Lower lobe of right lung (tissue), 2 donors: ENCODE measurements at regions not wholly inside any gene's neighbourhood (a gene's known extent, or its start where the extent isn't known, plus 50 kb on each side); places are given as distances from the start of the nearest gene placed in this dataset.
"Not testable (repeated sequence)": the region's sequence is repeated elsewhere in the genome, so short reads cannot be mapped to it uniquely, and the experiment has no call there.

ENCODE experiments used
- ATAC-seq, 2 donors: fragments of 200-7000 bp; cut with Tn5 transposase; one replicate each; pipeline ENCODE4 v1.9.1; 2020 to 2022; ENCODE audit warnings: mild to moderate bottlenecking in 2 of 2, moderate library complexity in 2 of 2
- DNase-seq: peaks from one replicate; pipeline ENCODE4 v3.0.0-alpha.2; 2020
- H3K27ac ChIP-seq: fragments of 200-600 bp; one replicate; pipeline ENCODE4 v1.8.0; 2022
- H3K27me3 ChIP-seq: fragments of 200-600 bp; one replicate; pipeline ENCODE4 v1.8.0; 2022; ENCODE audit warnings: low read depth
- H3K36me3 ChIP-seq: fragments of 200-600 bp; one replicate; pipeline ENCODE4 v1.8.0; 2022; ENCODE audit warnings: mild to moderate bottlenecking
- H3K4me1 ChIP-seq: fragments of 200-600 bp; one replicate; pipeline ENCODE4 v1.8.0; 2022
- H3K4me3 ChIP-seq: fragments of 200-600 bp; one replicate; pipeline ENCODE4 v1.8.0; 2022; ENCODE audit warnings: mild to moderate bottlenecking
- H3K9me3 ChIP-seq: fragments of 200-600 bp; one replicate; pipeline ENCODE4 v1.8.0; 2022
- intact Hi-C: fragments of 100-400 bp; cut with DNase I; formaldehyde crosslinking; loops from one replicate; pipeline ENCODE4 v1.11.0; 2022
- TF ChIP-seq, protein P1 (sequence below): fragments of 200-600 bp; IDR thresholded peaks from one replicate; pipeline ENCODE4 v1.8.0; 2022; ENCODE audit warnings: antibody characterized with exemption, mild to moderate bottlenecking
- donor health status: DM: no; HTN: yes; CAD: no; lungs with severe emphysema.

DNA sequence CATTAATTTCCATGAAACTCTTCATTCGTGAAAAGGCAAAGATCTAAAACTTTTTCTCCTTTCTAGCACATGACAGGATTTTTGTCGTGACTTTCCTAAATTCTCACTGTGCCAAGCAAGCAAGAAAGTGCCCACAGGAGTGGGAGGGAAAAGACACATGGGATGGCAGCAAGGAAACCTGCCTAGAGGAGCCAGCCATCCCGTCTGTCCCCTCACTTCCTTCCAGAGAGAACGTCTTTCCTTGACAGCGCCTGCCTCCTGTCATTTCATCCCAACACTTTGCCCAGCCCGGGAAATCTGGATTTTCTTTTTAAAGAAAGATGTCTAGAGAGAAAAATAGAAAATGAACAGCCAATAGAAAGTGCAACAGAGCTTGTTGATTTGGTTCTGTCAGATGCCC is 200.6 kb upstream of the PTBP2 start:
- TF ChIP-seq, protein P1, sequence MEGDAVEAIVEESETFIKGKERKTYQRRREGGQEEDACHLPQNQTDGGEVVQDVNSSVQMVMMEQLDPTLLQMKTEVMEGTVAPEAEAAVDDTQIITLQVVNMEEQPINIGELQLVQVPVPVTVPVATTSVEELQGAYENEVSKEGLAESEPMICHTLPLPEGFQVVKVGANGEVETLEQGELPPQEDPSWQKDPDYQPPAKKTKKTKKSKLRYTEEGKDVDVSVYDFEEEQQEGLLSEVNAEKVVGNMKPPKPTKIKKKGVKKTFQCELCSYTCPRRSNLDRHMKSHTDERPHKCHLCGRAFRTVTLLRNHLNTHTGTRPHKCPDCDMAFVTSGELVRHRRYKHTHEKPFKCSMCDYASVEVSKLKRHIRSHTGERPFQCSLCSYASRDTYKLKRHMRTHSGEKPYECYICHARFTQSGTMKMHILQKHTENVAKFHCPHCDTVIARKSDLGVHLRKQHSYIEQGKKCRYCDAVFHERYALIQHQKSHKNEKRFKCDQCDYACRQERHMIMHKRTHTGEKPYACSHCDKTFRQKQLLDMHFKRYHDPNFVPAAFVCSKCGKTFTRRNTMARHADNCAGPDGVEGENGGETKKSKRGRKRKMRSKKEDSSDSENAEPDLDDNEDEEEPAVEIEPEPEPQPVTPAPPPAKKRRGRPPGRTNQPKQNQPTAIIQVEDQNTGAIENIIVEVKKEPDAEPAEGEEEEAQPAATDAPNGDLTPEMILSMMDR = no peak
- ATAC-seq = no peak
- no peak for DNase-seq
- no peaks in the 10 kb centered on the region for H3K27me3 ChIP-seq
- H3K27ac ChIP-seq = no peak overlapping the region
- intact Hi-C loops = no loop called here
- H3K4me1 ChIP-seq = no peaks in the 10 kb centered on the region
- no peaks in the 10 kb centered on the region for H3K9me3 ChIP-seq
- H3K36me3 ChIP-seq = no peaks in the 10 kb centered on the region
- H3K4me3 ChIP-seq = no peak overlapping the region

DNA sequence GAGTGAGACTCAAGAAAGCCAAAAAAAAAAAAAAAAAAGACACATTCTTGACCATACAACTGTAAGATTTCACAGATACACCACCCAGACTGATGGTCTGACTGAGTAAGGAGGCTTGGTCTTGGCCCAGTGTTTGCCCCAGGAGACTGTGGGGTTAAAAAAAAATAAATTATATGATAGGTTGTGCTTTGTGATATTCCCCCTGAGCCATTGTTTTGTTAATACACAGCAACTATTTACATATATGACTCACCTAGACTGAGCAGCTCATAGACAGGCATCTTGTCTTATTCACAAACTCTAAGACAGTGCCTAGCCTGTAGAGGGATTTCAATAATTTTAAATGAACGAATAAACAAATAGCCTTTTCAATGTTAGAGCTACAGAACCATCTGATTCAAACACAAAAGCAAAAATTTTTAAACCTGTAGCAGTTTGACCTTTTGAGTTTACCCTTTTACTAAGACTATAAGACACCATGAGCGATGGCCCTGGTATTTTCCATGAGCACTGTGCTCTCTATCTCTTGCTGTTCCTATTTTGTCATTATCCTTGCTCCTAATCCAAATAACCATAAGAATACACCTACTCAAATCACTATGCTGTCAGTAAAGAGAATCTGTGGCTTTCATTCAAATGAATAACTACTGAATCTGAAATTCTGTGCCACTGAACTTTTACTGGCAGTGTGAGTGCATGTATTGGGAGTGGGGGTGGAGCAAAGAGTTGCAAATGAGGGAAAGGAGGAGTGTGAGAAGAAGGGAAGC is 199.4 kb upstream of the PTBP2 start:
- intact Hi-C loops = no loop called here
- DNase-seq (no peak), ATAC-seq (no peak)
- no peaks in the 10 kb centered on the region for H3K36me3 ChIP-seq
- H3K4me3 ChIP-seq = no peak overlapping the region
- TF ChIP-seq, protein P1 = no peak
- no peaks in the 10 kb centered on the region for H3K27me3 ChIP-seq
- no peaks in the 10 kb centered on the region for H3K4me1 ChIP-seq
- H3K9me3 ChIP-seq = no peaks in the 10 kb centered on the region
- no peak overlapping the region for H3K27ac ChIP-seq

GRCh38 chr1:96522927-96523326 is 198.7 kb upstream of the PTBP2 start:
- Histone ChIP-seq H3K27ac (no peak overlapping the region), H3K27me3 (no peaks in the 10 kb centered on the region), H3K4me3 (no peak overlapping the region), H3K36me3 (no peaks in the 10 kb centered on the region), H3K9me3 (peaks cover under 1% of the 10 kb centered on the region), H3K4me1 (no peaks in the 10 kb centered on the region)
- intact Hi-C loops = no loop called here
- ATAC-seq (no peak), DNase-seq (no peak)
- TF ChIP-seq, protein P1 = no peak

GRCh38 chr1:96524100-96524499 is 197.5 kb upstream of the PTBP2 start:
- TF ChIP-seq, protein P1 = no peak
- H3K4me1 ChIP-seq = no peaks in the 10 kb centered on the region
- ATAC-seq (no peak), DNase-seq (no peak)
- no peak overlapping the region for H3K27ac ChIP-seq
- H3K27me3 ChIP-seq = no peaks in the 10 kb centered on the region
- intact Hi-C loops = no loop called here
- no peaks in the 10 kb centered on the region for H3K36me3 ChIP-seq
- no peak overlapping the region for H3K4me3 ChIP-seq
- peaks cover 13% of the 10 kb centered on the region for H3K9me3 ChIP-seq

GRCh38 chr1:96525657-96526557 is 195.7 kb upstream of the PTBP2 start:
- H3K4me3 ChIP-seq = no peak overlapping the region
- TF ChIP-seq, protein P1 = no peak
- peaks cover 17% of the 10 kb centered on the region for H3K9me3 ChIP-seq
- ATAC-seq (no peak), DNase-seq (no peak)
- no peak overlapping the region for H3K27ac ChIP-seq
- H3K27me3 ChIP-seq = no peaks in the 10 kb centered on the region
- no peaks in the 10 kb centered on the region for H3K36me3 ChIP-seq
- H3K4me1 ChIP-seq = no peaks in the 10 kb centered on the region
- intact Hi-C loops = no loop called here

DNA sequence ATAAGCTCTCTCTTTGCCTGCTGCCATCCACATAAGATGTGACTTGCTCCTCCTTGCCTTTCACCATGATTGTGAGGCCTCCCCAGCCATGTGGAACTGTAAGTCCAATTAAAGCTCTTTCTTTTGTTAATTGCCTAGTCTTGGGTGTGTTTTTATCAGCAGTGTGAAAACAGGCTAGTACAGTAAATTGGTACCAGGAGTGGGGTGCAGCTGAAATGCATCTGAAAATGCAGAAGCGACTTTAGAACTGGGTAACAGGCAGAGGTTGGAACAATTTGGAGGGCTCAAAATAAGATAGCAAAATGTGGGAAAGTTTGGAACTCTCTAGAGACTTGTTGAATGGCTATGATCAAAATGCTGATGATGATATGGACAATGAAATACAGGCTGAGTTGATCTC is 192.9 kb upstream of the PTBP2 start:
- H3K4me3 ChIP-seq, intact Hi-C loops, ATAC-seq, DNase-seq, H3K36me3 ChIP-seq, H3K27ac ChIP-seq, H3K4me1 ChIP-seq, H3K27me3 ChIP-seq: not testable (repeated sequence)
- H3K9me3 ChIP-seq = peaks cover 17% of the 10 kb centered on the region
